SKM-1 treated with dmso at 0.1 percent for 144 hours (cell line): ENCODE measurements at regions not wholly inside any gene's neighbourhood (a gene's known extent, or its start where the extent isn't known, plus 50 kb on each side); places are given as distances from the start of the nearest gene placed in this dataset.
"Not testable (repeated sequence)": the region's sequence is repeated elsewhere in the genome, so short reads cannot be mapped to it uniquely, and the experiment has no call there.

ENCODE experiments used
- DNase-seq: peaks from one replicate; lab custom pipeline; 2025; ENCODE audit not compliant: unreplicated experiment; lab: John Stamatoyannopoulos, UW

- no peak for DNase-seq
These were observed 86.3 kb downstream of the NUS1 start for GRCh38 chr6:117761610-117762009.

GRCh38 chr6:117771403-117771802 lies 96.1 kb downstream of the NUS1 start:
- DNase-seq = peak; percentile 48

DNA sequence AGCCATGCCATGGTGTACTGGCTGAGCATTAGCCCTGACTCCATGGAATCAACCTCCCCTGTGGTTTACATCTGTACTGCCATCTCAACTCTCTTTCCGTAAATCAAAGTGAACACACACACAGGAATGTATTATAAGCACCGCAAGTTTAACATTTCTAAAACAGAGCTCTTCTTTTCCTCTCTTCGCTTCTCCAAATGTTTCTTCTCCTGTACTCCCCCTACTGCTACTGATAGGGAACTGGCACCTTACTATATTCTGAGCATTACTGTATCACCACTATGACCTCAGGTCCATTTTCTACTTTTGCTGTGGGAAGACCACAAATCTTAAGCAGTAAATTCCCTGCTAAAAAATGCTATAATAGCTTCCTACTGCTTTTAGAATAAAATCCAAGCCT lies 101.2 kb downstream of the NUS1 start:
- no peak for DNase-seq

- DNase-seq = no peak
These were observed 106.3 kb downstream of the NUS1 start for GRCh38 chr6:117781550-117781949.

- DNase-seq = no peak
These were observed 108.0 kb downstream of the NUS1 start for GRCh38 chr6:117783279-117783678.

DNA sequence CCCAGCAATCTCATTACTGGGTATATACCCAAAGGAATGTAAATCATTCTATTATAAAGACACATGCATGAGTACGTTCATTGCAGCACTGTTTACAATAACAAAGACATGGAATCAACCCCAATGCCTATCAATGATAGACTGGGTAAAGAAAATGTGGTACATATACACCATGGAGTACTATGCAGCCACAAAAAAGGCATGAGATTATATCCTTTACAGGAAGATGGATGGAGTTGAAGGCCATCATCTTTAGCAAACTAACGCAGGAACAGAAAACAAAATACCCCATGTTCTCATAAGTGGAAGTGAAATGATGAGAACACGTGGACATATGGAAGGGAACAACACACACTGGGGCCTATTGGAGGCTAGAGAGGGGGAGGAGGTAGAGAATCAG lies 115.7 kb downstream of the NUS1 start:
- DNase-seq = no peak

- DNase-seq = peak; percentile 50
These were observed 111.8 kb upstream of the SLC35F1 start for GRCh38 chr6:117795234-117795633.

DNA sequence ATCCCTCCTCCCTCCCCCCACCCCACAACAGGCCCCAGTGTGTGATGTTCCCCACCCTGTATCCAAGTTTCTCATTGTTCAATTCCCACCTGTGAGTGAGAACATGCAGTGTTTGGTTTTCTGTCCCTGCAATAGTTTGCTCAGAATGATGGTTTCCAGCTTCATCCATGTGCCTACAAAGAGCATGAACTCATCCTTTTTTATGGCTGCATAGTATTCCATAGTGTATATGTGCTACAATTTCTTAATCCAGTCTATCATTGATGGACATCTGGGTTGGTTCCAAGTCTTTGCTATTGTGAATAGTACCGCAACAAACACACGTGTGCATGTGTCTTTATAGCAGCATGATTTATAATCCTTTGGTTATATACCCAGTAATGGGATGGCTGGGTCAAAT lies 108.2 kb upstream of the SLC35F1 start:
- DNase-seq = not testable (repeated sequence)

DNA sequence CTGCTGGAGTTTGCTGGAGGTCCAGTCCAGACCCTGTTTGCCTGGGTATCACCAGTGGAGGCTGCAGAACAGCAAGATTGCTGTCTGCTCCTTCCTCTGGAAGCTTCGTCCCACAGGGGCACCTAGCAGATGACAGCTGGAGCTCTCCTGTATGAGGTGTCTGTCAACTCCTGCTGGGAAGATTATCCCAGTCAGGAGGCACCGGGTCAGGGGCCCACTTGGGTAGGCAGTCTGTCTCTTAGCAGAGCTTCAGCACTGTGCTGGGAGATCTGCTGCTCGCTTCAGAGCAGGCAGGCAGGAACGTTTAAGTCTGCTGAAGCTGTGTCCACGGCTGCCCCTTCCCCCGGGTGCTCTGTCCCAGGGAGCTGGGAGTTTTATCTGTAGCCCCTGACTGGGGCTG lies 96.8 kb upstream of the SLC35F1 start:
- no peak for DNase-seq

DNA sequence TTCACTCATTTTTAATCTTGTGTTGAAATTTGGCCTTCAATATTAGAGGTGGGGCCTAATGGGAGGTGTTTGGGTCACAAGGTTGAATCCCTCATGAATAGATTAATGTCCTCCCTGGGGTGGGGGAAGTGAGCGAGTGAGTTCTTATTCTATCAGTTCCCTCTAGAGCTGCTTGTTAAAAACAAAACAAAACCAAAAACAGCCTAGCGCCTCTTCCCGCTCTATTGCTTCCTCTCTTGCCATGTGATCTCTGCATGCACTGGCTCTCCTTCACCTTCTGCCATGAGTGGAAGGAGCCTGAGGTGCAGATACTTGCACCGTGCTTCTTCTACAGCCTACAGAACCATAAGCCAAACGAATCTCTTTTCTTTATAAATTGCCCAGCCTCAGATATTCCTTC lies 89.6 kb upstream of the SLC35F1 start:
- no peak for DNase-seq

GRCh38 chr6:117817992-117818391 lies 89.1 kb upstream of the SLC35F1 start:
- no peak for DNase-seq

DNA sequence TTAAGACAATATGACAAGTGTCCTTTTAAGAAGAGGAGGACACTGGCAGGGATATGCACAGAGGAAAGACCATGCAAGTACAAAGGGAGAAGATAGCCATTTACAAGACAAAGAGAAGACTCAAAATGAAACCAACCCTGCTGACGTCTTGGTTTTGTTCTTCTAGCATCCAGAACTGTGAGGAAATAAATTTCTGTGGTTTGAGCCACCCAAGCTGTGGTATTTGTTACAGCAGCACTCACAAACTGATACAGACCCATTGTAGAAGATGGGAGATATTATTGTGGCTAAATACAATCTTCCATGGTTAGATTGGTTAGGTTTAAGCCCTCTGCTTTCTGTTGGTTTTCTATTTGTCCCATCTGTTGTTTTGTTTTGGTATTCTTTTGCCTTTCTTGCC lies 88.6 kb upstream of the SLC35F1 start:
- DNase-seq = no peak

- peak; percentile 1 for DNase-seq
These were observed 77.3 kb upstream of the SLC35F1 start for GRCh38 chr6:117829594-117830319.

DNA sequence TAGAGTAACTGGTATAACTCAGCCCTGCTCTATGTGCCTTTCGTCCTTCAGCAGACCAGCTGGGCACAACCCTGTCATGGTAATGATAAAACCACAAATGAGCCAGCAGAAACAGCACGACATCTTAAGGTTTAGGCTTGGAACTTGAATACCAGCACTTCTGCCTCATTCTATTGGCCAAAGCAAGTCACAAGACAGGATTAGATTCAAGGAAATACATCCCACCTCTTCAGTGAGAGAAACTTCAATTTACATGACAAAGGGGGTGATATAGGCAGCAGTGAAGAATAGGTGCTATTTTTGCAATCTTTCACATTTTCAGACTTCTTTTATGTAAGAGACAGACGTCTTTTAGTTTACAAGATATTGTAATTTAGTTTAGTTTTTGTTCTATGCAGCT lies 69.8 kb upstream of the SLC35F1 start:
- DNase-seq = no peak

DNA sequence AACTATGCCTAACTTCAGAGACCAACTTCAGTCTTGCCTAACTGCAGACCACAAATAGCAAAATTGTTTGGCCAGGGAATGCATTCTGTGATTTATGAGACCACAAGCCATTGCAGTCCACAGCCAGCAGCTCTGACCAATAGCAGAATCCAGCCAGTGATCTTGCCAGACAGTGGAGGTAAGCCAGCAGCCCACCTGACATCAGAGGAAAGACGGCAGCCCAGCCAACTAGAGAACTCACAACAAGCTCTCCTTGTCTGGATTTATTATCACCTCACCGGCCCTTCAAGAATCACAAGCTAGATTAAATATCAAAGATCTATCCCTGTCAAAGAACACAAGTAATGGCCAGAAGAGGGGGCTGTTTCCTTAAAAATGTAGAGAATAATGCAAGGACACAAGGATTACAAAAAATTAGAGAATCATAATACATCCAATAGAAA lies 66.5 kb upstream of the SLC35F1 start:
- DNase-seq = peak; percentile 43

DNA sequence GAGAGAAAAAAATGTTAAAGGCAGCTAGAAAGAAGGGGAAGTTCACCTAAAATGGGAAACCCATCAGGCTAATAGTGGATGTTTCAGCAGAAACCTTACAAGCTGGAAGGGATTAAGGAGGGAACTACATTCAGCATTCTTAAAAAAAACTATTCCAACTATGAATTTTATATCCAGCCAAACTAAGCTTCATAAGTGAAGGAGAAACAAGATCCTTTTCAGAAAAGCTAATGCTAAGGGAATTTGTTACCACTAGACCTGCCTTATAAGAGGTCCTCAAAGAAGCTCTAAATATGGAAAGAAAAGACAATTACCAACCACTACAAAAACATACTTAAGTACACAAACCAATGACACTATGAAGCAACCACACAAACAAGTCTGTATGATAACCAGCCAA lies 59.2 kb upstream of the SLC35F1 start:
- no peak for DNase-seq

DNA sequence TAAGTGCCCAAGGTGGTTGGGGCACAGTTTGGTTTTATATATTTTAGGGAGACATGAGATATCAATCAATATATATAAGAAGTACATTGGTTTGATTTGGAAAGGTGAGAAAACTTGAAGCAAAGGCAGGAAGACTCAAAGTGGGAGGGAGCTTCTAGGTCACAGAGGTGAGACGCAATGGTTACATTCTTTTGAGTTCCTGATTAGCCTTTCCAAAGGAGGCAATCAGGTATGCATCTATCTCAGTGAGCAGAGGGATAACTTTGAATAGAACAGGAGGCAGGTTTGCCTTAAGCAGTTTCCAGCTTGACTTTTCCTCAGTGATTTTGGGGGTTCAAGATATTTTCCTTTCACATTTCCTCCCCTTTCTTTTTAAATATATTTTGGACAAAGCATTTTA lies 58.0 kb upstream of the SLC35F1 start:
- DNase-seq = no peak
